Activated T-cell treated with anti-CD3 and anti-CD28 coated beads, Interleukin-2, amount 50 U/mL, for 24 hours (primary cell): ENCODE measurements at regions not wholly inside any gene's neighbourhood (a gene's known extent, or its start where the extent isn't known, plus 50 kb on each side); places are given as distances from the start of the nearest gene placed in this dataset.
A peak's percentile ranks its signal among the peaks of the same experiment; 100 is the strongest.

Experiments used
- DNase-seq: peaks from one replicate; pipeline ENCODE4 v3.0.0-alpha.2; 2020
- H3K27ac Mint-ChIP-seq: 2 replicates; pipeline ENCODE4 v1.8.0; 2020; ENCODE audit warnings: mild to moderate bottlenecking, mixed read lengths
- H3K27me3 Mint-ChIP-seq: 2 replicates; pipeline ENCODE4 v1.8.0; 2020; ENCODE audit warnings: mixed read lengths
- H3K36me3 Mint-ChIP-seq: 2 replicates; pipeline ENCODE4 v1.8.0; 2020; ENCODE audit warnings: low read depth, mixed read lengths
- H3K4me1 Mint-ChIP-seq: 2 replicates; pipeline ENCODE4 v1.8.0; 2020; ENCODE audit warnings: low read depth, mixed read lengths
- H3K4me3 Mint-ChIP-seq: 2 replicates; pipeline ENCODE4 v1.8.0; 2020; ENCODE audit warnings: mild to moderate bottlenecking, moderate library complexity, mixed read lengths
- H3K9me3 Mint-ChIP-seq: 2 replicates; pipeline ENCODE4 v1.8.0; 2020; ENCODE audit warnings: mixed read lengths

GRCh38 chr1:10924030-10924429, 88.4 kb upstream of the TARDBP start:
- Mint-ChIP-seq H3K9me3 (no peaks in the 10 kb centered on the region), H3K27me3 (peaks cover 29% of the 10 kb centered on the region), H3K4me1 (peaks cover 6% of the 10 kb centered on the region), H3K27ac (no peak overlapping the region), H3K4me3 (no peak overlapping the region), H3K36me3 (no peaks in the 10 kb centered on the region)
- DNase-seq, result no peak

GRCh38 chr1:10928654-10929053, 83.8 kb upstream of the TARDBP start:
- Mint-ChIP-seq H3K27me3 (peaks cover 20% of the 10 kb centered on the region), H3K4me1 (peaks cover 7% of the 10 kb centered on the region), H3K36me3 (no peaks in the 10 kb centered on the region), H3K27ac (no peak overlapping the region), H3K9me3 (no peaks in the 10 kb centered on the region), H3K4me3 (no peak overlapping the region)
- no peak for DNase-seq

- Mint-ChIP-seq H3K27ac (no peak overlapping the region), H3K9me3 (no peaks in the 10 kb centered on the region), H3K4me3 (no peak overlapping the region), H3K36me3 (no peaks in the 10 kb centered on the region), H3K27me3 (peaks cover 30% of the 10 kb centered on the region), H3K4me1 (peaks cover 7% of the 10 kb centered on the region)
- no peak for DNase-seq
These were observed 80.4 kb upstream of the TARDBP start for GRCh38 chr1:10932088-10932487.

- H3K27ac Mint-ChIP-seq, result no peak overlapping the region
- DNase-seq, result no peak
- H3K9me3 Mint-ChIP-seq, result no peaks in the 10 kb centered on the region
- no peak overlapping the region for H3K4me3 Mint-ChIP-seq
- no peaks in the 10 kb centered on the region for H3K36me3 Mint-ChIP-seq
- peaks cover 13% of the 10 kb centered on the region for H3K4me1 Mint-ChIP-seq
- H3K27me3 Mint-ChIP-seq, result peaks cover 43% of the 10 kb centered on the region
These were observed 78.2 kb upstream of the TARDBP start for GRCh38 chr1:10934150-10934818.

GRCh38 chr1:10935246-10935645, 77.2 kb upstream of the TARDBP start:
- peaks cover 48% of the 10 kb centered on the region for H3K27me3 Mint-ChIP-seq

GRCh38 chr1:10935724-10936123, 76.7 kb upstream of the TARDBP start:
- Mint-ChIP-seq H3K4me3 (no peak overlapping the region), H3K27me3 (peaks cover 48% of the 10 kb centered on the region), H3K36me3 (no peaks in the 10 kb centered on the region), H3K4me1 (peaks cover 27% of the 10 kb centered on the region), H3K9me3 (no peaks in the 10 kb centered on the region), H3K27ac (no peak overlapping the region)
- DNase-seq, result no peak

More at GRCh38 chr1:10935246-10935645, 77.2 kb upstream of the TARDBP start:
- DNase-seq, result no peak
- Mint-ChIP-seq H3K27ac (no peak overlapping the region), H3K36me3 (no peaks in the 10 kb centered on the region), H3K4me1 (peaks cover 23% of the 10 kb centered on the region), H3K4me3 (no peak overlapping the region), H3K9me3 (no peaks in the 10 kb centered on the region)

- no peaks in the 10 kb centered on the region for H3K9me3 Mint-ChIP-seq
- no peak for DNase-seq
- H3K4me3 Mint-ChIP-seq, result no peak overlapping the region
- H3K4me1 Mint-ChIP-seq, result peaks cover 30% of the 10 kb centered on the region
- H3K27ac Mint-ChIP-seq, result no peak overlapping the region
- no peaks in the 10 kb centered on the region for H3K36me3 Mint-ChIP-seq
- peaks cover 58% of the 10 kb centered on the region for H3K27me3 Mint-ChIP-seq
These were observed 75.2 kb upstream of the TARDBP start for GRCh38 chr1:10936998-10937901.

GRCh38 chr1:10938741-10939417, 73.6 kb upstream of the TARDBP start:
- peaks cover 74% of the 10 kb centered on the region for H3K27me3 Mint-ChIP-seq
- H3K27ac Mint-ChIP-seq, result no peak overlapping the region
- DNase-seq, result no peak
- peaks cover 32% of the 10 kb centered on the region for H3K4me1 Mint-ChIP-seq
- H3K9me3 Mint-ChIP-seq, result no peaks in the 10 kb centered on the region
- no peaks in the 10 kb centered on the region for H3K36me3 Mint-ChIP-seq
- no peak overlapping the region for H3K4me3 Mint-ChIP-seq

- Mint-ChIP-seq H3K27ac (peak overlapping the region; percentile 82), H3K4me3 (peak overlapping the region; percentile 45), H3K9me3 (no peaks in the 10 kb centered on the region), H3K36me3 (no peaks in the 10 kb centered on the region), H3K4me1 (peaks cover 36% of the 10 kb centered on the region), H3K27me3 (peaks cover 77% of the 10 kb centered on the region)
- DNase-seq, result peak; percentile 76
These were observed 72.6 kb upstream of the TARDBP start for GRCh38 chr1:10939654-10940450.

GRCh38 chr1:10940451-10940804, 72.0 kb upstream of the TARDBP start:
- no peak for DNase-seq
- Mint-ChIP-seq H3K27me3 (peaks cover 76% of the 10 kb centered on the region), H3K4me1 (peaks cover 36% of the 10 kb centered on the region), H3K36me3 (no peaks in the 10 kb centered on the region), H3K27ac (peak overlapping the region; percentile 30), H3K9me3 (no peaks in the 10 kb centered on the region), H3K4me3 (no peak overlapping the region)

- DNase-seq, result no peak
- Mint-ChIP-seq H3K9me3 (no peaks in the 10 kb centered on the region), H3K27ac (no peak overlapping the region), H3K27me3 (peaks cover 76% of the 10 kb centered on the region), H3K4me3 (no peak overlapping the region), H3K36me3 (no peaks in the 10 kb centered on the region), H3K4me1 (peaks cover 36% of the 10 kb centered on the region)
These were observed 71.6 kb upstream of the TARDBP start for GRCh38 chr1:10940838-10941237.

- peak; percentile 82 for DNase-seq
- Mint-ChIP-seq H3K36me3 (no peaks in the 10 kb centered on the region), H3K9me3 (no peaks in the 10 kb centered on the region), H3K27me3 (peaks cover 74% of the 10 kb centered on the region), H3K4me3 (no peak overlapping the region), H3K4me1 (peaks cover 36% of the 10 kb centered on the region), H3K27ac (no peak overlapping the region)
These were observed 70.4 kb upstream of the TARDBP start for GRCh38 chr1:10941891-10942541.

GRCh38 chr1:10942542-10942912, 69.9 kb upstream of the TARDBP start:
- H3K27me3 Mint-ChIP-seq, result peaks cover 70% of the 10 kb centered on the region
- H3K4me1 Mint-ChIP-seq, result peaks cover 36% of the 10 kb centered on the region
- H3K27ac Mint-ChIP-seq, result no peak overlapping the region
- H3K4me3 Mint-ChIP-seq, result no peak overlapping the region
- H3K9me3 Mint-ChIP-seq, result no peaks in the 10 kb centered on the region
- DNase-seq, result no peak
- H3K36me3 Mint-ChIP-seq, result no peaks in the 10 kb centered on the region

- Mint-ChIP-seq H3K9me3 (no peaks in the 10 kb centered on the region), H3K4me3 (no peak overlapping the region), H3K27ac (no peak overlapping the region), H3K36me3 (no peaks in the 10 kb centered on the region), H3K27me3 (peaks cover 66% of the 10 kb centered on the region), H3K4me1 (peaks cover 32% of the 10 kb centered on the region)
- DNase-seq, result no peak
These were observed 69.4 kb upstream of the TARDBP start for GRCh38 chr1:10943041-10943440.
